Ovary (tissue), 7 donors: ENCODE measurements at regions not wholly inside any gene's neighbourhood (a gene's known extent, or its start where the extent isn't known, plus 50 kb on each side); places are given as distances from the start of the nearest gene placed in this dataset.
"Not testable (repeated sequence)": the region's sequence is repeated elsewhere in the genome, so short reads cannot be mapped to it uniquely, and the experiment has no call there.

Experiments
- DNase-seq, 5 donors: peaks; one replicate each; pipeline ENCODE4 v3.0.0-alpha.2; 2019 to 2020
- H3K27ac ChIP-seq, 2 donors: fragments of 200-600 bp; one replicate each; pipeline versions ENCODE4 v1.5.1 to v1.8.0; 2019 to 2022
- H3K27me3 ChIP-seq: fragments of 200-600 bp; one replicate; pipeline ENCODE4 v1.8.0; 2022
- H3K36me3 ChIP-seq: fragments of 200-600 bp; sonication (generic); one replicate; pipeline ENCODE4 v1.5.1; 2019
- H3K4me1 ChIP-seq: one replicate; pipeline ENCODE4 v1.8.1; 2013; ENCODE audit warnings: mild to moderate bottlenecking, moderate library complexity; ENCODE audit not compliant: insufficient read depth
- H3K4me3 ChIP-seq: fragments of 200-600 bp; sonication (generic); one replicate; pipeline ENCODE4 v1.5.1; 2017
- H3K9me3 ChIP-seq, 2 donors: fragments of 200-600 bp in 1 of 2; sonication (generic) in 1 of 2; one replicate each; pipeline versions ENCODE4 v1.5.1 to v1.8.1; 2013 to 2019; ENCODE audit warnings: mild to moderate bottlenecking in 1 of 2, moderate library complexity in 1 of 2
- WGBS, 3 donors: extraction: QIAGEN DNeasy Blood & Tissue Kit in 1 of 3; methylation state at CpG; one replicate each; pipeline versions ENCODE4 v1.1.5 to v1.1.7; 2013 to 2017; 5-methylcytosine and 5-hydroxymethylcytosine counted together
- intact Hi-C, 4 donors: fragments of 100-400 bp; cut with DNase I; formaldehyde crosslinking; loops; one replicate each; pipeline versions ENCODE4 v1.11.0 to v1.15.1; 2022 to 2023
- donor health status: DM: no; HTN: no; CAD: no; lungs with moderate emphysema.
- donor health status: DM: no; HTN: no; CAD: no.
- donor health status: Bipolar disorder and iron deficiency.
- donor health status: DM: no; HTN: no; CAD: no.
- donor health status: DM: yes; HTN: yes; CAD: no.

DNA sequence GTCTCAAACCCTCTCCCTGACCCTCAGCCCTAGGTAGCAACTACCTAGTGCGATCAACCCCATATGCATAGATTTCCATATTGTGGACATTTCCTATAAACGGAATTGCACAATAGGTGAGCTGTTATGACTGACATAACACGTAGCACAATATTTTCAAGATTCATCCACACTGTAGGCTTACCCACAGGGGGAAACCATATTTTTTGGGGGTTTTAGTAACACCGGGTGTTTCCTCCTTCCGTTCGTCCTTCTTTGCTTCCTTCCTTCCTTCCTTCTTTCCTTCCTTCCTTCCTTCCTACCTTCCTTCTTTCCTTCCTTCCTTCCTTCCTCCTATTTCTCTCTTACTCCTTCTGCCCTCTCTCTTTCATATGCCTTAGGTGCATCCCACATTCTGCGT, 524.2 kb downstream of the CWH43 start:
- DNase-seq, H3K9me3 ChIP-seq, H3K27me3 ChIP-seq, H3K4me3 ChIP-seq, intact Hi-C loops, H3K27ac ChIP-seq, H3K36me3 ChIP-seq, H3K4me1 ChIP-seq: not testable (repeated sequence)
- WGBS, 3 donors, result 72 to 83% (median 79%) methylated on average over 6 to 7 of the region's 7 CpGs

DNA sequence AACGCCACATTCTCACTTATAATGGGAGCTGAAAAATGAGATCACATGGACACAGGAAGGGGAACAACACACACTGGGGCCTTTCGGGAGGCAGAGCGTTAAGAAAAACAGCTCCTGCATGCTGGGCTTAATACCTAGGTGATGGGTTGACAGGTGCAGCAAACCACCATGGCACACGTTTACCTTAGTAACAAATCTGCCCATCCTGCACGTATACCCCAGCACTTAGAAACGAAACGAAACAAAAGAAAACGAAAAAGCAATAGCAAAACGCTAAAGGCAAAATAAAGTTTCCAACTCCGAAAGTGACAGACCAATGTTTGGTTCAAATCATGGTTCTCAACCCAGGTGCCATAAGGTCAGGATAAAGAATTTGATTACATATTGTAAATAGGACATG, 525.3 kb downstream of the CWH43 start:
- DNase-seq, H3K4me3 ChIP-seq, H3K36me3 ChIP-seq, H3K4me1 ChIP-seq, H3K9me3 ChIP-seq, H3K27me3 ChIP-seq, intact Hi-C loops, H3K27ac ChIP-seq: not testable (repeated sequence)
- 61 to 66% (median 65%) methylated on average over 10 of the region's 10 CpGs for WGBS, 3 donors

DNA sequence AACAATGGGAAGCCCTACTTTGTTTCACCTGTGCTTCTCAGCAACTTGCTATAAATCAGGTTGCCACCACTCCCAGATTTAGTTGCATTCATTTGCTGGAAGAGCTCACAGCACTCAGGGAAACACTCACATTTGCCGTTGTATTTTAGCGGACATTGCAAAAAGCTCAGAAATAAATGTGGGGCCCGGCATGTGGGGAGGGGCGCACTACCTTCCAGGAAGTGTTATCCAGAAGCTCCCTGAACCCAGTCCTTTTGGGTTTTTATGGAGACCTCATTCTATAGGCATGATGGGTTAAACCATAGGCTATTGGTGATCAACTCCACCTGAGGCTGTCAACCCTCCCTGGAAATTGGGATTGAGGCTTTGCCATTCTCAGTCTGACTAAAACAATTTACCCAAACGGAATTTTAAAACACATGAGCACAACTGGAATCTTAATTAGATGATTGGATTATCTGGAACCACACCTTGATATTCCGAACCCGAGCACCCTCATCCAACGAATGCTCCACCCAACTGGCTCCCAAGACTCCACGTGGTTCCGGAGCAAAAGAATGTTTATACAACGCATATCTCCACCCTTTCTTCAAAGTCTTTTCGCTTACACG, 525.9 kb downstream of the CWH43 start:
- H3K4me3 ChIP-seq, H3K9me3 ChIP-seq, H3K27me3 ChIP-seq, H3K4me1 ChIP-seq, H3K27ac ChIP-seq, DNase-seq, H3K36me3 ChIP-seq, intact Hi-C loops: not testable (repeated sequence)
- WGBS, 3 donors, result 63 to 67% (median 66%) methylated on average over 13 of the region's 13 CpGs

DNA sequence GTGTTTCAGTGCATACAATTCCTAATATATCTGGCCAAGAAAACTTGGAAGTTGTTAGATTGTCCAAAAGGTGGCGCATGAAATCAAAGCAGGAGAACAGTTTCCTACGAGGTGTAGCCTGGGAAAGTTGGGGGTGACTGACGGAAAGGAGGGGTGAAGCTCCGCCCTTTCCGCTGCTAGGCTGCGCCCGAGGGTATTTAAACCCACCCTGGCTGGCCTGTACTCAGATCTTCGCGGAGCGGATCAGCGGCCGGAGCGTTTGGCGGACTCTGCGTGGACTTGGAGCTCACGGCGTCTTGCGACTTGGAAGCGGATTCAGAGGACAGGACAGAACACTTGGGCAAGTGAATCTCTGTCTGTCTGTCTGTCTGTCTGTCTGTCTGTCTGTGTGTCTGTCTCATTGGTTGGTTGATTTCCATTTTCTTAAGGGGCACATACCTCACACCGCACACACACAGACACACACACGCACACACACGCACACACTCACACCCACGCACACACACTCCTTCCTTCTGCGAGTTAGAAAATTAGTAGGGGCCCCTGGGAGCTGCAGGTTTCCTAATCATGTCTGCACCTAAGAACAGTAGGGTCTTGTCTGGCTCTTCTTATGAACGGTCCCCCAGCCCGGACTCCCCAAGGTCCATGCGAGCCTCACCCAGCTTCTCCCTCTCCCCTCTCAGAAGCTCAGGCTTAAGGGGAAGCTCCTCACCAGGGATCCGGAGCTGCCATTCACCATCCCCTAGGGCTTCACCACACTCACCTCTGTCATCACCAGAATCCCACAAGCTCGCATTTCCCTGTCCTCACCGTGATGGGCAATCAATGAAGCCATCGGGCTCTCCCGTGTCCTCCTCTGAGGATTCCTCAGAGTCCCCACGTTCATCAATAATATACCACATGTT, 526.8 kb downstream of the CWH43 start:
- 72 to 79% (median 75%) methylated on average over 33 of the region's 33 CpGs for WGBS, 3 donors
- H3K27ac ChIP-seq, H3K9me3 ChIP-seq, H3K36me3 ChIP-seq, intact Hi-C loops, H3K27me3 ChIP-seq, H3K4me1 ChIP-seq, H3K4me3 ChIP-seq: not testable (repeated sequence)
- DNase-seq, result peak in 1 of 5 donors; percentile 26

DNA sequence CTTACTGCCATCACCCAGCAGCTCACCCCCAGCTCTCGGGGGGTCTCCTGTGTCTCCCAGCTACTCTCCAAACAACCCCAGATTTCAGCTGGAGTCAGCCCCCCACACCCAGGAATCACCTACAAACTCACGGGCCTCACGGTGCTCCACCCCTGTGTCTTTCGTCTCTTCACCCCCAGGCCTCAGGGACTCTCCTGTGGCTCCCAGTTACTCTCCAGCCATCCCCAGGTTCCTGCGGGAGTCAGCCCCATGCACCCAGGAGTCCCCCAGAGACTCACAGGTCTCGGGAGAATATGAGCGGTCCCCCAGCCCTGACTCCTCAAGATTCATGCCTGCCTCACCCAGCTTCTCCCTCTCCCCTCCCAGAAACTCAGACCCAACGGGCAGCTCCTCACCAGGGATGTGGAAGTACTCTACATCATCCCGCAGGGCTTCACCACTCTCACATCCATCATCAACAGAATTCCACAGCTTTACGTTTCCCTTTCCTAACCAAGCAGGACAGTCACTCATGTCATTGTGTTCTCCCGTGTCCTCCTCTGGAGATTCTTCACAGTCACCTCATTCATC, 527.6 kb downstream of the CWH43 start:
- intact Hi-C loops, result not testable (repeated sequence)
- DNase-seq, result peak in 1 of 5 donors; percentile 24

DNA sequence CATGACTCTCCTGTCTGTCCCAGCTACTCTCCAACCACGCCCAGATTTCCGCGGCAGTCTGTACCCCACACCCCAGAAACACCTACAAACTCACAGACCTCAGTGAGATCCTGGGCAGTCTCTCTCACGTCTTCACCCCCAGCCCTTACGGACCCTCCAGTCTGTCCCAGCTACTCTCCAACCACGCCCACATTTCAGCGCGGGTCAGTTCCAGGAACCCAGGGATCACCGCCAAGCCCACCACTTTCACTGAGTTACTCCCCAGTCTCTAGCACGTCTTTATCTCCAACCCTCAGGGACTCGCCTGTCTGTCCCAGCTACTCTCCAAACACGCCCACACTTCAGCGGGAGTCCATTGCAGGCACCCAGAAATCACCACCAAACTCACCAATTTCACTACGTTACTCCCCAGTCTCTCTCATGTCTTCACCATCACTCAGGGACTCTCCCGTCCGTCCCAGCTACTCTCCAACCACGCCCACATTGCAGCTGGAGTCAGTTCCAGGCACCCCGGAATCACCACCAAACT, 528.2 kb downstream of the CWH43 start:
- H3K4me1 ChIP-seq, H3K36me3 ChIP-seq, H3K4me3 ChIP-seq, H3K27me3 ChIP-seq, intact Hi-C loops, H3K9me3 ChIP-seq, H3K27ac ChIP-seq: not testable (repeated sequence)
- DNase-seq, result peak in 1 of 5 donors; percentile 24
- 55 to 62% (median 59%) methylated on average over 16 to 18 of the region's 18 CpGs for WGBS, 3 donors

More for the DNA sequence above, 527.6 kb downstream of the CWH43 start:
- H3K4me1 ChIP-seq, H3K27me3 ChIP-seq, H3K36me3 ChIP-seq, H3K4me3 ChIP-seq, H3K9me3 ChIP-seq, H3K27ac ChIP-seq: not testable (repeated sequence)
- WGBS, 3 donors, result 65 to 74% (median 73%) methylated on average over 7 to 10 of the region's 11 CpGs

DNA sequence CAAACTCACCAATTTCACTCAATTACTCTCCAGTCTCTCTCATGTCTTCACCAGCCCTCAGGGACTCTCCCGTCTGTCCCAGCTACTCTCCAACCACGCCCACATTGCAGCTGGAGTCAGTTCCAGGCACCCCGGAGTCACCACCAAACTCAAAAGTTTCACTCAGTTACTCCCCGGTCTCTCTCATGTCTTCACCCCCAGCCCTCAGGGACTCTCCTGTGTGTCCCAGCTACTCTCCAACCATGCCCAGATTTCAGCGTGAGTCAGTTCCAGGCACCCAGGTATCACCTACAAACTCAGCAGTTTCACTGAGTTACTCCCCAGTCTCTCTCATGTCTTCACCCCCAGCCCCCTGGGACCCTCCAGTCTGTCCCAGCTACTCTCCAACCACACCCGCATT, 528.8 kb downstream of the CWH43 start:
- H3K4me1 ChIP-seq, H3K27ac ChIP-seq, H3K9me3 ChIP-seq, DNase-seq, H3K36me3 ChIP-seq, intact Hi-C loops, H3K27me3 ChIP-seq, H3K4me3 ChIP-seq: not testable (repeated sequence)
- WGBS, 3 donors, result 67 to 73% (median 67%) methylated on average over 6 of the region's 6 CpGs

DNA sequence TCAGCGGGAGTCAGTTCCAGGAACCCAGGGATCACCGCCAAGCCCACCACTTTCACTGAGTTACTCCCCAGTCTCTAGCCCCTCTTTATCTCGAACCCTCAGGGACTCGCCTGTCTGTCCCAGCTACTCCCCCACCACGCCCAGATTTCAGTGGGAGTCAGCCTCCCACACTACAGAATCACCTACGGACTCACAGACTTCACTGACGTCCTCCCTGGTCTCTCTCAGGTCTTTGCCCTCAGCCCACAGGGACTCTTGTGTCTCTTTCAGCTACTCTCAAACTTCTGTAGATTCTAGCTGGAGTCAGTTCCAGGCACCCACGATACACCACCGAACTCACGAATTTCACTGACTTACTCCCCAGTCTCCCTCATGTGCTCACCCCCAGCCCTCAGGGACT, 529.2 kb downstream of the CWH43 start:
- H3K36me3 ChIP-seq, H3K4me3 ChIP-seq, H3K27me3 ChIP-seq, H3K9me3 ChIP-seq, DNase-seq, H3K4me1 ChIP-seq, intact Hi-C loops, H3K27ac ChIP-seq: not testable (repeated sequence)
- 69 to 75% (median 73%) methylated on average over 10 of the region's 10 CpGs for WGBS, 3 donors

DNA sequence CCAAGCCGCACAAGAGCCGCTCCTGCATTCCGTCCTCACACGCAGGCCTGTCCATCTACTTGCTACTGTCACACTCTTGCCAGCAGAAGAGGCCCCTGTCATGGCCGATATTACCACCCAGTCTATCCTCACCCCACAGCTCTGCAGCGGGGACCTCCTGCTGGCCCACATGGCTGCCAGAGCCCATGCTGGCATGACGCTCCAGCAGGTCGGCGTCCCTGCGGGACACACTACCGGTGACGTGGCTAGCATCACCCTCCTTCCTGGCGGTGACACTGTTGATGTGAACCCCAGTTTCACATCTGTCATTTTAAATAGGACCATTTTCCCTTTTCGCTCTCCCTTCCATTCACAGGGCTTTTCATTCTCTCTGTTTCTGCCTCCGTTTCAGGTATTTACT, 530.0 kb downstream of the CWH43 start:
- H3K27ac ChIP-seq, H3K4me1 ChIP-seq, DNase-seq, intact Hi-C loops, H3K36me3 ChIP-seq, H3K4me3 ChIP-seq, H3K27me3 ChIP-seq, H3K9me3 ChIP-seq: not testable (repeated sequence)
- 67 to 77% (median 71%) methylated on average over 15 of the region's 15 CpGs for WGBS, 3 donors
